ENCODE measurements at regions not wholly inside any gene's neighbourhood (a gene's known extent, or its start where the extent isn't known, plus 50 kb on each side); places are given as distances from the start of the nearest gene placed in this dataset.

- DNase-seq, result no peak
Measured at GRCh38 chr22:47929646-47930185, 1167.3 kb downstream of the TBC1D22A start.

GRCh38 chr22:47929073-47929472 is 1166.6 kb downstream of the TBC1D22A start:
- no peak for DNase-seq

- DNase-seq, result no peak
Measured at GRCh38 chr22:47928631-47929030, 1166.2 kb downstream of the TBC1D22A start.

GRCh38 chr22:47927648-47928210 is 1165.3 kb downstream of the TBC1D22A start:
- DNase-seq, result no peak

GRCh38 chr22:47923011-47923427 is 1160.6 kb downstream of the TBC1D22A start:
- no peak for DNase-seq

GRCh38 chr22:47921906-47922305 is 1159.5 kb downstream of the TBC1D22A start:
- DNase-seq, result no peak

- no peak for DNase-seq
Measured at GRCh38 chr22:47920380-47920959, 1158.0 kb downstream of the TBC1D22A start.

- no peak for DNase-seq
Measured at GRCh38 chr22:47919893-47920292, 1157.4 kb downstream of the TBC1D22A start.

- DNase-seq, result peak in 4 of 56 donors; percentile 2 to 9 (median 6)
Measured at GRCh38 chr22:47919001-47919441, 1156.6 kb downstream of the TBC1D22A start.

GRCh38 chr22:47918276-47918921 is 1155.9 kb downstream of the TBC1D22A start:
- DNase-seq, result no peak

GRCh38 chr22:47914481-47915097 is 1152.1 kb downstream of the TBC1D22A start:
- no peak for DNase-seq

GRCh38 chr22:47902646-47903180 is 1140.3 kb downstream of the TBC1D22A start:
- DNase-seq, result no peak

GRCh38 chr22:47901911-47902310 is 1139.5 kb downstream of the TBC1D22A start:
- DNase-seq, result no peak

- DNase-seq, result no peak
Measured at GRCh38 chr22:47899894-47900293, 1137.4 kb downstream of the TBC1D22A start.

GRCh38 chr22:47898946-47899345 is 1136.5 kb downstream of the TBC1D22A start:
- no peak for DNase-seq

GRCh38 chr22:47891609-47892008 is 1129.2 kb downstream of the TBC1D22A start:
- no peak for DNase-seq

GRCh38 chr22:47888817-47889216 is 1126.4 kb downstream of the TBC1D22A start:
- no peak for DNase-seq

GRCh38 chr22:47884775-47885174 is 1122.3 kb downstream of the TBC1D22A start:
- no peak for DNase-seq

- DNase-seq, result no peak
Measured at GRCh38 chr22:47884200-47884599, 1121.8 kb downstream of the TBC1D22A start.

GRCh38 chr22:47883757-47884156 is 1121.3 kb downstream of the TBC1D22A start:
- DNase-seq, result no peak

- no peak for DNase-seq
Measured at GRCh38 chr22:47879346-47879745, 1116.9 kb downstream of the TBC1D22A start.

GRCh38 chr22:47878460-47878859 is 1116.0 kb downstream of the TBC1D22A start:
- DNase-seq, result no peak
